Hepatocyte (in vitro differentiated cells): ENCODE measurements at regions not wholly inside any gene's neighbourhood (a gene's known extent, or its start where the extent isn't known, plus 50 kb on each side); places are given as distances from the start of the nearest gene placed in this dataset.

Source experiments
- DNase-seq: peaks from one replicate; pipeline ENCODE4 v3.0.0-alpha.2; 2016; ENCODE audit warnings: low spot score
- H2AFZ ChIP-seq: fragments of 200-600 bp; sonication (generic); 2 replicates; pipeline ENCODE4 v1.6.0; 2016; ENCODE audit warnings: antibody characterized with exemption, mild to moderate bottlenecking
- H3K27ac ChIP-seq: fragments of 200-600 bp; sonication (generic); 2 replicates; pipeline ENCODE4 v1.5.1; 2016; ENCODE audit warnings: mild to moderate bottlenecking
- H3K27me3 ChIP-seq: fragments of 200-600 bp; sonication (generic); 2 replicates; pipeline ENCODE4 v1.6.1; 2016
- H3K36me3 ChIP-seq: fragments of 200-600 bp; sonication (generic); replicated peaks from 2 replicates; pipeline ENCODE4 v1.5.1; 2016; ENCODE audit warnings: low read depth; ENCODE audit not compliant: insufficient read depth
- H3K4me1 ChIP-seq: fragments of 200-600 bp; sonication (generic); 2 replicates; pipeline ENCODE4 v1.5.1; 2016; ENCODE audit warnings: mild to moderate bottlenecking, moderate library complexity; ENCODE audit not compliant: insufficient read depth
- H3K4me2 ChIP-seq: fragments of 200-600 bp; sonication (generic); 2 replicates; pipeline ENCODE4 v1.6.0; 2016
- H3K4me3 ChIP-seq: fragments of 200-600 bp; sonication (generic); 2 replicates; pipeline ENCODE4 v1.5.1; 2016; ENCODE audit warnings: mild to moderate bottlenecking
- H3K79me2 ChIP-seq: fragments of 200-600 bp; sonication (generic); 2 replicates; pipeline ENCODE4 v1.6.0; 2017; ENCODE audit warnings: mild to moderate bottlenecking
- H3K9me2 ChIP-seq: fragments of 200-600 bp; sonication (generic); replicated peaks from 2 replicates; pipeline ENCODE4 v1.6.0; 2017; ENCODE audit warnings: mild to moderate bottlenecking; ENCODE audit not compliant: insufficient read depth
- H3K9me3 ChIP-seq: fragments of 200-600 bp; sonication (generic); 2 replicates; pipeline ENCODE4 v1.5.1; 2016; ENCODE audit warnings: low read depth, mild to moderate bottlenecking
- H4K20me1 ChIP-seq: fragments of 200-600 bp; sonication (generic); 2 replicates; pipeline ENCODE4 v1.6.0; 2016; ENCODE audit warnings: mild to moderate bottlenecking; ENCODE audit not compliant: insufficient read depth, poor library complexity, severe bottlenecking
- CTCF ChIP-seq: fragments of 200-600 bp; sonication (generic); IDR thresholded peaks from 2 replicates; pipeline ENCODE4 v1.5.1; 2016; ENCODE audit warnings: antibody characterized with exemption, mild to moderate bottlenecking; ENCODE audit not compliant: poor library complexity
- EZH2 ChIP-seq: fragments of 200-600 bp; sonication (generic); IDR thresholded peaks from 2 replicates; pipeline ENCODE4 v1.6.1; 2016; ENCODE audit warnings: antibody characterized with exemption, mild to moderate bottlenecking, borderline replicate concordance
- EZH2phosphoT487 ChIP-seq: fragments of 200-600 bp; sonication (generic); IDR thresholded peaks from one replicate; pipeline ENCODE4 v1.6.1; 2018; ENCODE audit warnings: antibody characterized with exemption, mild to moderate bottlenecking, low read depth, moderate library complexity; ENCODE audit not compliant: unreplicated experiment, severe bottlenecking
- WGBS: methylation state at CpG from one replicate; pipeline ENCODE4 v1.1.6; 2016; ENCODE audit warnings: low lambda C conversion rate; ENCODE audit errors: missing lambda C conversion rate; 5-methylcytosine and 5-hydroxymethylcytosine counted together

GRCh38 chrX:39718981-39719380 lies 378.8 kb downstream of the BCOR start:
- H3K27ac ChIP-seq = peak overlapping the region; percentile 17
- H3K27me3 ChIP-seq = no peaks in the 10 kb centered on the region
- H2AFZ ChIP-seq = no peak overlapping the region
- no peak overlapping the region for H3K4me3 ChIP-seq
- H4K20me1 ChIP-seq = no peaks in the 10 kb centered on the region
- no peaks in the 10 kb centered on the region for H3K9me2 ChIP-seq
- H3K4me2 ChIP-seq = no peak overlapping the region
- H3K36me3 ChIP-seq = no peaks in the 10 kb centered on the region
- DNase-seq = no peak
- WGBS = 41% methylated on average over 2 of the region's 2 CpGs
- no peaks in the 10 kb centered on the region for H3K9me3 ChIP-seq
- no peaks in the 10 kb centered on the region for H3K79me2 ChIP-seq
- TF ChIP-seq EZH2 (no peak), EZH2phosphoT487 (no peak), CTCF (no peak)
- peaks cover 5% of the 10 kb centered on the region for H3K4me1 ChIP-seq

- DNase-seq = no peak
- no peak overlapping the region for H2AFZ ChIP-seq
- 88% methylated on average over 2 of the region's 2 CpGs for WGBS
- H3K4me1 ChIP-seq = peaks cover 10% of the 10 kb centered on the region
- no peaks in the 10 kb centered on the region for H4K20me1 ChIP-seq
- no peak overlapping the region for H3K4me3 ChIP-seq
- H3K79me2 ChIP-seq = no peaks in the 10 kb centered on the region
- no peaks in the 10 kb centered on the region for H3K36me3 ChIP-seq
- H3K27me3 ChIP-seq = no peaks in the 10 kb centered on the region
- H3K9me3 ChIP-seq = no peaks in the 10 kb centered on the region
- no peak overlapping the region for H3K4me2 ChIP-seq
- TF ChIP-seq CTCF = no peak
- TF ChIP-seq EZH2phosphoT487 = no peak
- no peak for TF ChIP-seq EZH2
- H3K9me2 ChIP-seq = no peaks in the 10 kb centered on the region
- no peak overlapping the region for H3K27ac ChIP-seq
Observed at GRCh38 chrX:39720945-39721344, 376.8 kb downstream of the BCOR start.

- Histone ChIP-seq H3K36me3 (no peaks in the 10 kb centered on the region), H3K79me2 (no peaks in the 10 kb centered on the region), H3K9me2 (no peaks in the 10 kb centered on the region), H4K20me1 (no peaks in the 10 kb centered on the region), H3K4me2 (no peak overlapping the region), H3K4me3 (no peak overlapping the region), H3K4me1 (peaks cover 17% of the 10 kb centered on the region), H3K27ac (peak overlapping the region; percentile 20), H3K9me3 (no peaks in the 10 kb centered on the region), H2AFZ (no peak overlapping the region), H3K27me3 (no peaks in the 10 kb centered on the region)
- peak; percentile 46 for DNase-seq
- 55% methylated on average over 12 of the region's 12 CpGs for WGBS
- TF ChIP-seq EZH2 = no peak
- TF ChIP-seq EZH2phosphoT487 = no peak
- no peak for TF ChIP-seq CTCF
Observed at GRCh38 chrX:39721566-39722279, 376.0 kb downstream of the BCOR start.
